Iris pigment epithelial cell (primary cell): ENCODE measurements at regions not wholly inside any gene's neighbourhood (a gene's known extent, or its start where the extent isn't known, plus 50 kb on each side); places are given as distances from the start of the nearest gene placed in this dataset.
A peak's percentile ranks its signal among the peaks of the same experiment; 100 is the strongest.
"Not testable (repeated sequence)": the region's sequence is repeated elsewhere in the genome, so short reads cannot be mapped to it uniquely, and the experiment has no call there.

ENCODE experiments used
- DNase-seq: peaks from one replicate; pipeline ENCODE4 v3.0.0-alpha.2; 2011; ENCODE audit warnings: low read depth

- no peak for DNase-seq
Observed at GRCh38 chr5:1652873-1653697, 129.3 kb upstream of the LPCAT1 start.

- no peak for DNase-seq
Observed at GRCh38 chr5:1651971-1652872, 128.5 kb upstream of the LPCAT1 start.

GRCh38 chr5:1651250-1651649 is 127.5 kb upstream of the LPCAT1 start:
- DNase-seq: no peak

- no peak for DNase-seq
Observed at GRCh38 chr5:1649554-1649953, 125.8 kb upstream of the LPCAT1 start.

- peak; percentile 16 for DNase-seq
Observed at GRCh38 chr5:1648806-1649205, 125.0 kb upstream of the LPCAT1 start.

- DNase-seq: no peak
Observed at GRCh38 chr5:1647580-1647979, 123.8 kb upstream of the LPCAT1 start.

GRCh38 chr5:1644810-1645571 is 121.2 kb upstream of the LPCAT1 start:
- DNase-seq: peak; percentile 79

- DNase-seq: not testable (repeated sequence)
Observed at GRCh38 chr5:1644393-1644809, 120.6 kb upstream of the LPCAT1 start.

GRCh38 chr5:1643651-1644392 is 120.1 kb upstream of the LPCAT1 start:
- DNase-seq: peak; percentile 8

GRCh38 chr5:1642621-1643061 is 118.9 kb upstream of the LPCAT1 start:
- no peak for DNase-seq

GRCh38 chr5:1642221-1642620 is 118.5 kb upstream of the LPCAT1 start:
- DNase-seq: no peak

GRCh38 chr5:1641560-1642166 is 117.9 kb upstream of the LPCAT1 start:
- DNase-seq: peak; percentile 95

GRCh38 chr5:1641041-1641440 is 117.3 kb upstream of the LPCAT1 start:
- DNase-seq: no peak

- DNase-seq: no peak
Observed at GRCh38 chr5:1640421-1640881, 116.7 kb upstream of the LPCAT1 start.

GRCh38 chr5:1639757-1640156 is 116.0 kb upstream of the LPCAT1 start:
- no peak for DNase-seq

- no peak for DNase-seq
Observed at GRCh38 chr5:1638658-1639400, 115.1 kb upstream of the LPCAT1 start.

- DNase-seq: no peak
Observed at GRCh38 chr5:1637639-1638481, 114.1 kb upstream of the LPCAT1 start.

GRCh38 chr5:1636981-1637638 is 113.3 kb upstream of the LPCAT1 start:
- DNase-seq: no peak
